ENCODE measurements at regions not wholly inside any gene's neighbourhood (a gene's known extent, or its start where the extent isn't known, plus 50 kb on each side); places are given as distances from the start of the nearest gene placed in this dataset.

DNA sequence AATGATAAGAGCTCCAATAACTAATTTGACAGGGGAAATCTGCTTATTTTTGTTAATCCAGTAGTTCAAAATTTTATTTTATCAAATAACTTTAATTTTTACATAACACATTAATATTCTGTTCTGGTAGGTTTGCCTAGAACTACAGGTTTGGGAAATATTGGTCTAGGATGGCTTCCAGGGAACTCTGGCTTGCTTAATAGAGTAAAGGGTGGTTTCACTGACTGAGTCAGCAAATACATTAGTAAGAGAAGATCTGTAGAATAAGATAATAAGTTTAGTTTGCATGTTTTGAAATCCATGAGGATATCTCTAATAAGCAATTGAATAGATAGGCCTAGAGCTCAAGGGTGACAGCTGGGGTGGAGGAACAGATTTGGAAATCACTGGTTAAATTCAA lies 500.7 kb downstream of the ZNF674 start (continued):
- no peak for TF ChIP-seq PRDM6 (tag by site-specific recombination; IDR thresholded peaks at IDR 0.05)
- TF ChIP-seq ZNF248 (tag by site-specific recombination; IDR thresholded peaks at IDR 0.05): no peak

DNA sequence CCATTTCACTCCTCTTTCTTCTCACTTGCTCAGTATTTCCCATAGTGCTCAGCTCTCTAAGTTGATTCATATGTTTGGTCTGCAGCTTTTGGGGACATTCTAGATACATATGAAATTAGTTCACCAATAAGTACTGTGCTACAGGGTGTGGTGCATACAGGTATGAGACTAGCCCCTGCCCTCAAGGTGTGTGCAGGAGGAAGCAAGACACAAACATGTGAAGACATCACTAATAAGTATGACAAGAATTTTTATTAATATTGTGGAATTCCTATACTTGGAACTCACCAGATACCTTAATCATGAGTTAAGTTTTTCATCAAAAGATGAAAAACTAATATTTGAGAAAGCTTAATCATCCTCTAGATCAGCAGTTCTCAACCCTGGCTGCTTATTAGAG lies 505.2 kb downstream of the ZNF674 start:
- CTCF ChIA-PET: no interaction called here
- Histone ChIP-seq H3K9me3 (ENCODE audit: control insufficient read depth, insufficient read depth, low read depth, low read length) (no peaks in the 10 kb centered on the region), H3K27ac (ENCODE audit: extremely low read depth, low read depth, low read length) (no peak overlapping the region), H3K4me1 (ENCODE audit: control insufficient read depth, insufficient read depth, low read length) (no peaks in the 10 kb centered on the region), H3K36me3 (ENCODE audit: control insufficient read depth in 2 of 2, insufficient read depth in 1 of 2, low read length in 2 of 2) (no peaks in the 10 kb centered on the region), H3K4me3 (ENCODE audit: low read depth, low read length) (no peak overlapping the region)
- TF ChIP-seq, protein P1, sequence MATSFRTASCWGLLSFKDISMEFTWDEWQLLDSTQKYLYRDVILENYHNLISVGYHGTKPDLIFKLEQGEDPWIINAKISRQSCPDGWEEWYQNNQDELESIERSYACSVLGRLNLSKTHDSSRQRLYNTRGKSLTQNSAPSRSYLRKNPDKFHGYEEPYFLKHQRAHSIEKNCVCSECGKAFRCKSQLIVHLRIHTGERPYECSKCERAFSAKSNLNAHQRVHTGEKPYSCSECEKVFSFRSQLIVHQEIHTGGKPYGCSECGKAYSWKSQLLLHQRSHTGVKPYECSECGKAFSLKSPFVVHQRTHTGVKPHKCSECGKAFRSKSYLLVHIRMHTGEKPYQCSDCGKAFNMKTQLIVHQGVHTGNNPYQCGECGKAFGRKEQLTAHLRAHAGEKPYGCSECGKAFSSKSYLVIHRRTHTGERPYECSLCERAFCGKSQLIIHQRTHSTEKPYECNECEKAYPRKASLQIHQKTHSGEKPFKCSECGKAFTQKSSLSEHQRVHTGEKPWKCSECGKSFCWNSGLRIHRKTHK (tag by site-specific recombination; IDR thresholded peaks at IDR 0.05): no peak
- TF ChIP-seq ZNF549 (tag by site-specific recombination; IDR thresholded peaks at IDR 0.05): no peak
- POLR2A ChIA-PET: no interaction called here

- H3K4me3 ChIP-seq (ENCODE audit: low read depth, low read length): no peak overlapping the region
- POLR2A ChIA-PET: no interaction called here
- no peaks in the 10 kb centered on the region for H3K4me1 ChIP-seq (ENCODE audit: control insufficient read depth, insufficient read depth, low read length)
- no peak overlapping the region for H3K27ac ChIP-seq (ENCODE audit: extremely low read depth, low read depth, low read length)
- H3K36me3 ChIP-seq (ENCODE audit: control insufficient read depth in 2 of 2, insufficient read depth in 1 of 2, low read length in 2 of 2): no peaks in the 10 kb centered on the region
- CTCF ChIA-PET: no interaction called here
- H3K9me3 ChIP-seq (ENCODE audit: control insufficient read depth, insufficient read depth, low read depth, low read length): no peaks in the 10 kb centered on the region
- TF ChIP-seq KLF10 (tag by site-specific recombination; IDR thresholded peaks at IDR 0.05) (no peak), REST (tag by site-specific recombination; IDR thresholded peaks at IDR 0.05) (no peak), ZNF37A (tag by site-specific recombination; IDR thresholded peaks at IDR 0.05) (no peak), HOXA7 (CRISPR knock-in tag; IDR thresholded peaks at IDR 0.05; ENCODE audit: borderline replicate concordance) (no peak)
Observed at GRCh38 chrX:46039526-46039925, 505.7 kb downstream of the ZNF674 start.

DNA sequence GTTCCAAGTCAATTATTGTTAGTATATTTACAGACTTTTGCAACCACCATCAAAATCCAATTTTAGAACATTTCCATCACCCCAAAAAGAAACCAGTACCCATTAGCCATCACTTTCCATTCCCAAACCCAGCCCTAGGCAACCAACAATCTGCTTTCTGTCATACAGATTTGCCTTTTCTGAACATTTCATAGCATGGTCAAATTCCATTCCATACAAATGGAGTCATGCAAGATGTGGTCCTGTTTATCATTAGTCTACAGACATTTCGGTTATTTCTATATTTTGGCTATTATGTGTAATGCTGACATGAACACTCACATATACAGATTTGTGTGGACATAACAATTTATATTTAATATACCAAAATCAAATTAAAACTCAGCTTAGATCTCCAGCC lies 508.7 kb downstream of the ZNF674 start:
- Histone ChIP-seq H3K36me3 (ENCODE audit: control insufficient read depth in 2 of 2, insufficient read depth in 1 of 2, low read length in 2 of 2) (no peaks in the 10 kb centered on the region), H3K27ac (ENCODE audit: extremely low read depth, low read depth, low read length) (no peak overlapping the region), H3K4me1 (ENCODE audit: control insufficient read depth, insufficient read depth, low read length) (no peaks in the 10 kb centered on the region), H3K4me3 (ENCODE audit: low read depth, low read length) (no peak overlapping the region), H3K9me3 (ENCODE audit: control insufficient read depth, insufficient read depth, low read depth, low read length) (no peaks in the 10 kb centered on the region)
- CTCF ChIA-PET: interaction anchor here (0.7 kb wide), 2 partner anchors 75 to 1910 kb away, joined by 3 read pairs; no protein-coding TSS in a partner anchor
- POLR2A ChIA-PET: no interaction called here
- TF ChIP-seq ZNF341 (tag by site-specific recombination; IDR thresholded peaks at IDR 0.05; ENCODE audit: low read depth) (no peak), AEBP2 (tag by site-specific recombination; IDR thresholded peaks at IDR 0.05; ENCODE audit: borderline replicate concordance) (no peak), ZNF707 (tag by site-specific recombination; IDR thresholded peaks at IDR 0.05) (no peak), YY2 (tag by site-specific recombination; IDR thresholded peaks at IDR 0.05) (no peak), ZNF621 (tag by site-specific recombination; IDR thresholded peaks at IDR 0.05) (no peak), ZNF639 (tag by site-specific recombination; IDR thresholded peaks at IDR 0.05) (no peak), ZNF548 (tag by site-specific recombination; IDR thresholded peaks at IDR 0.05) (no peak), OVOL3 (tag by site-specific recombination; IDR thresholded peaks at IDR 0.05) (no peak), ZSCAN4 (tag by site-specific recombination; IDR thresholded peaks at IDR 0.05) (no peak), KLF7 (tag by site-specific recombination; IDR thresholded peaks at IDR 0.05; ENCODE audit: borderline replicate concordance) (no peak), ZNF112 (tag by site-specific recombination; IDR thresholded peaks at IDR 0.05) (no peak)
- TF ChIP-seq, protein P2, sequence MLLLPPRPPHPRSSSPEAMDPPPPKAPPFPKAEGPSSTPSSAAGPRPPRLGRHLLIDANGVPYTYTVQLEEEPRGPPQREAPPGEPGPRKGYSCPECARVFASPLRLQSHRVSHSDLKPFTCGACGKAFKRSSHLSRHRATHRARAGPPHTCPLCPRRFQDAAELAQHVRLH (tag by site-specific recombination; IDR thresholded peaks at IDR 0.05): no peak

All from HEK293 (cell line).